HG02759 (cell line): ENCODE measurements at regions not wholly inside any gene's neighbourhood (a gene's known extent, or its start where the extent isn't known, plus 50 kb on each side); places are given as distances from the start of the nearest gene placed in this dataset.
"Not testable (repeated sequence)": the region's sequence is repeated elsewhere in the genome, so short reads cannot be mapped to it uniquely, and the experiment has no call there.

Experiments
- ATAC-seq: cut with Tn5 transposase; IDR thresholded peaks from one replicate; pipeline ENCODE4 v1.9.1; 2021; ENCODE audit warnings: mild to moderate bottlenecking, moderate library complexity; ENCODE audit not compliant: unreplicated experiment

DNA sequence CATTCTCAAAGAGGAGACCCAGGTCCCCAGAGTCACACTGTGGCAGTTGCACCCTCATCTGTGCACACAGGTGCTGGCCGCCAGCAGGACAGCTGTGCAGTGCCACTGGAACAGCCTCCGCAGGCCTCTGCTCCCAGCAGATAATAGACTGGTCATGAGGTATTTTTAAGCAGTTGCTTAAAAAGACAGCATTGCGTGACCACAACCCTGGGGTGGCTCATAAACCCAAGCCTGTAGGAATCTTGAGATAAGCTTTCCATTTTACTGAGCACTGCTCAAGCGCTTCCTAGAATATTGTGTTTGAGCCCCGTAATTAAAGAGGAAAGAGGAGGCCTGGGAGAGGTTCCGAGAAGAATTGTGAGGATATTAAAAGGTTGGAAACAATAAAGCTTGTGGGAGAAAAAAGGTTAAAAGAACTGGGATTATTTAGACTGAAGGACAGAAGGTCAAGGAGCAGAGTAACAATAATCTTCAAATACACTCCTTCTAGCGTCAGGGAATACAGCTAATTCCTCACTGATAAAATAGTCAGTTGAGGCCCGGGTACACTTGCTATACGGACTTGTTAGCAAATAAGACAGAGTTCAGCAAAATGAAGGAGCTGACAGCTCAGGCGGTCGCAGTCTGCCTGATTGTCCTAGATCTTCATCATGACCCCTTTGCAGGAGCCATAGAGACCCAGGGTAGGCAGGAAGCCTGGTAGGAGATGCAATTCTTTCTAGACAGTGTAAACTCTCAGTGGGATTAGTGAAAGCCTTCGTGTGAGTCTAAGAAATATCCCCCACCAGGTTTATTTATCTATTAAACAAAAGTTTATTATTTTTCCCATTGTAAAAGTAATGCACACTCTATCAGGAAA is 86.2 kb upstream of the KIT start:
- ATAC-seq = no peak

- no peak for ATAC-seq
These were observed 85.6 kb upstream of the KIT start for GRCh38 chr4:54572152-54572542.

- ATAC-seq = no peak
These were observed 83.3 kb upstream of the KIT start for GRCh38 chr4:54574500-54574899.

DNA sequence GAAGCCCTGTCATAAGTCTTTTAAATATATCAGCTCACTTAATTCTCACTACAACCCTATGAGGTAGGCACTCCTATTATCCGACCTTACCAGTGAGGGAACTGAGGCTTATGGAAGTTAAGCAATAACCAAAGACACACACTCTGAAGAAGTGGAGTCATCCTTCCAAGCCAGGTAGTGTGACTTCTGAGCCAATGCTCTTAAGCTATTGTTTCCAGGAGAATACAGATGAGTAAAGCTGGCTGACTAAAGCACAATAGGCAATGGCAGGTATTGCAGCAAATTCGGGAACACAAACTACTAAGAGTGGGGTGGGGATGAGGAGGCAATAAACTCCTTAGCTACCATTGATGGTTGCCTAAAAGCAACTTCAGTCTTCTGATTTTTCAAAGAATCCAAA is 81.8 kb upstream of the KIT start:
- no peak for ATAC-seq

- no peak for ATAC-seq
These were observed 76.0 kb upstream of the KIT start for GRCh38 chr4:54581807-54582206.

DNA sequence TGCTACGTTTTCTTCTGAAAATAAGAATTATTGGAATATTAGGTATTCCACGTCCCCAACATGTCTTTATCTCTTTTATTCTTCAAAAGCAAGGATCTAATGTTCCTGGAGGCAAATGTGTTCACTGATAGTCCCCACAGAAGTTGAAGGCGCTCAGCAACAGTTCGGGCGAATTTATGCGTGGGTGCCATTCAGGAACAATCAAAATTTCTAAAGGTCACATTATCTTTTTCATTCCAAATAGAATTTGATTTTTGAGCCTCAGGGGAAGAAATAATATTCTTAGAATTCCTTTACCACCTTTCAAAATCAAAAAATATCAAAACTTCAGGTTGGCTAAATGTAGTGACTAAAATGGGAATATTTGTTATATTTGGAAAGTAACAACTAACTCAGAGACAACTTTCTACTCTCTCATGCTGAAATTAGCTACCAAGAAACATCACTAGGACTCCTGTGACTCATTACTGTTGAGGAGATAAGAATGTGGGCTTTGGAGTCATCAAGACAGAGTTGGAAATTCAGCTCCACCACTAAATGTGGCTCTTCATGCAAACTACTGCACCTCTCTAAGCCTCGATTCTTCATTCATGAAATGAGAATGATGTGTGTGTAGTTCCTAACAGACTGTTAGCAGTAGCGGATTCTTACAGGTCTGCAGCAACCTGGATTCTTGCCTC is 72.3 kb upstream of the KIT start:
- ATAC-seq = no peak

- ATAC-seq = no peak
These were observed 71.3 kb upstream of the KIT start for GRCh38 chr4:54586320-54586955.

- no peak for ATAC-seq
These were observed 70.5 kb upstream of the KIT start for GRCh38 chr4:54587107-54587891.

DNA sequence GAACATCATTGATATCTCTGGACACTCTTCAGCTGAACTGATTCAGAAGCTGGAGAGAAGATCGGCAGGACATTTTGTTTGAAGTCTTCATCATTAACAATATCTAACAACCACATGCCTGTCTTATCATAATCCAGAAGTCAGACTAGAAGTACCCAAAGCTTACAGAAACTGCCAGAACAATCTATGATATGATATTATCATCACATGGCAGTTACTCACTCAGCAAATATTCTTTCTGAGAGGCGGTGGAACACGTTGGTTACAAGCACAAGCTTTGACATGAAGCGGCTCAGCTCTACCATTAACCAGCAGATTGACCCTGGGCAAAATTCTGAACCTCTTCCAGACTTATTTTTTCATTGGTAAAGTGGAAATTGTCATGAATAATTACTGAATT is 69.4 kb upstream of the KIT start:
- ATAC-seq = no peak

DNA sequence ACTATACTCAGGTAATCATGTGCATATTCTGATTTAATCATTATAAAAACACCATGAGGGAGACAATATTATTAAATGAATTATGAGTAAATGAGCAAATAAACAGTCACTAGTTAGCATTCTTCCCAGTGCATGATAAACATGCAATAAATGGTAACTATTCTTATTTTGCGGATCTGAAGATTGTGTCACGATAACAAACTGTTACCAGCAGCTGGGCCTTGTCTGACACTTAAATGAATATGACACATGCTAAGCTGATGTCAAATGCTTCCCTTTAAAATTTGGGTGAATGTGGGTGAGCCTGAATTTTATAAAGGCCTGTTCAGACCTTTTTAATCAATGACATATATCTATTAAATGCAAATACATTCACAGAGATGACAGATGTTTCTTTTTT is 68.2 kb upstream of the KIT start:
- ATAC-seq = no peak

GRCh38 chr4:54593795-54594322 is 63.9 kb upstream of the KIT start:
- no peak for ATAC-seq

DNA sequence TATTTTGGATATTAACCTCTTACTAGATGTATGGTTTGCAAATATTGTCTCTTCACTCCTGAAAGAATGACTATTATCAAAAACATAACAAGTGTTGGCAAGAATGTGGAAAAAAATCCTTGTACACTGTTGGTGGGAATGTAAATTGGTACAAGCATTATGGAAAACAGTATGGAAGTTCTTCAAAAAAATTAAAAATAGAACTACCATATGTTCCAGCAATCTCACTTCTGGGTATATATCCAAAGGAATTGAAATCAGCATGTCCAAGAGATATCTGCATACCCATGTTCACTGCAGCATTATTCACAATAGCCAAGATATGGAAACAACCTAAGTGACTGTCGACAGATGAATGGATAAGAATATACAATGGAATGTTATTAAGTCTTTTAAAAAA is 61.6 kb upstream of the KIT start:
- ATAC-seq = no peak

DNA sequence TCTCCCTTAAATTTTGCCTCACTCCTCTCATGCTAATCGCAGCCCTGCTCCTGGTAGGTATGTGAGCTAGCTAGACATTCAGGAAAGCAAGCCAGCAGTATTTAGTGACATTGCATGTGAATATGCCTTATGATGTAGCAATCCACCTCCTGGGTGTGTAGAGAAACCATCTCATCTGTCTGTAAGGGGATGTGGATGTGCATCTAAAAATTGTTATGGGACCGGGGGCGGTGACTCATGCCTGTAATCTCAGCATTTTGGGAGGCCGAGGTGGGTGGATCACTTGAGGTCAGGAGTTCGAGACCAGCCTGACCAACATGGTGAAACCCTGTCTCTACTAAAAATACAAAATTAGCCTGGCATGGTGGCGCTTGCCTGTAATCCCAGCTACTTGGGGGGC is 60.1 kb upstream of the KIT start:
- not testable (repeated sequence) for ATAC-seq

- ATAC-seq = not testable (repeated sequence)
These were observed 55.6 kb upstream of the KIT start for GRCh38 chr4:54602175-54602574.

DNA sequence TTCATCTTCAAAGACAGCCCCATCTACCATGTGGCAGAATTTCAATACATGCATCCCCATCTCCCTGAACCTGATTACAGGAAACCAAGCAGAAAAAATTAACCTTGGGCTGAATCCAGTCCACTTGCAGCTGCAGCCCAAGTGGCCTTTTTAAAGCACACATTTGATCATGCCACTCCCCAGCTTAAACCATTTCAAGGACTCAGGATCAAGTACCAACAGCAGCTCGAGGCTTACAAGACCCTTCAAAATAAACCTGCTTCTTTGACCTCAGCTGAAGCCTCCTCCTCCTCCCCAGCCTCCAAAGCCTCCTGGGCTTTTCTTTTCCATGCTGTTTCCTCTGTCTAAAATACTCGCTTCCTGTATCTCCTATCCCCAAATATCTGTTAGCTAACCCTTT is 50.7 kb upstream of the KIT start:
- no peak for ATAC-seq

DNA sequence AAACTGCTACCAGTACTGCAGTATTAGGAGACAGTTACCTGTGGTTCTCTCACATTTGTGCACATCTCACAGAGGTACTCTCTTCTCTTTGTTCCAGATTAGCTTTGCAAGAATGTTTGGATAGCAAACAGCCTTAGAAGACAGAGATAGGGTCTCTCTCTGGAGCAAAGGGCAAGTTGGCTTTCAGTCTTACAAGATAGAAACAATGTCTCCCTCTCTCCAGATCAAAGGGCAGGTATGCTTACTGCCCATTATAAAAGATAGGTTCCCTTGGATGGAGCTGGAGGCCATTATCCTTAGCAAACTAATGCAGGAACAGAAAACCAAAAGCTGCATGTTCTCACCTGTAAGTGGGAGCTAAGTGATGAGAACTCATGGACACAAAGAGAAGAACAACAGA is 50.2 kb upstream of the KIT start:
- no peak for ATAC-seq
